Large intestine (tissue), 3 donors: ENCODE measurements at regions not wholly inside any gene's neighbourhood (a gene's known extent, or its start where the extent isn't known, plus 50 kb on each side); places are given as distances from the start of the nearest gene placed in this dataset.

ENCODE experiments used
- DNase-seq, 2 donors: peaks; one replicate each; pipeline versions ENCODE4 v3.0.0 to v3.0.0-alpha.2; 2013
- H3K27ac ChIP-seq: one replicate; pipeline ENCODE4 v1.5.1; 2013; ENCODE audit warnings: low read length
- H3K27me3 ChIP-seq: 2 replicates; pipeline ENCODE4 v1.6.1; 2013; ENCODE audit warnings: low read length; ENCODE audit not compliant: control insufficient read depth, insufficient read depth
- H3K36me3 ChIP-seq: 2 replicates; pipeline ENCODE4 v1.6.1; 2013; ENCODE audit warnings: low read length; ENCODE audit not compliant: control insufficient read depth, insufficient read depth
- H3K4me1 ChIP-seq: one replicate; pipeline ENCODE4 v1.6.1; 2013; ENCODE audit warnings: low read length; ENCODE audit not compliant: control insufficient read depth, insufficient read depth
- H3K4me3 ChIP-seq: one replicate; pipeline ENCODE4 v1.5.1; 2013; ENCODE audit warnings: low read length
- H3K9me3 ChIP-seq: one replicate; pipeline ENCODE4 v1.6.1; 2013; ENCODE audit warnings: mild to moderate bottlenecking, low read depth, low read length, moderate library complexity; ENCODE audit not compliant: control insufficient read depth
- WGBS: methylation state at CpG from one replicate; pipeline ENCODE4 v1.1.5; 2013; ENCODE audit warnings: low lambda C conversion rate; ENCODE audit not compliant: insufficient coverage; 5-methylcytosine and 5-hydroxymethylcytosine counted together

DNA sequence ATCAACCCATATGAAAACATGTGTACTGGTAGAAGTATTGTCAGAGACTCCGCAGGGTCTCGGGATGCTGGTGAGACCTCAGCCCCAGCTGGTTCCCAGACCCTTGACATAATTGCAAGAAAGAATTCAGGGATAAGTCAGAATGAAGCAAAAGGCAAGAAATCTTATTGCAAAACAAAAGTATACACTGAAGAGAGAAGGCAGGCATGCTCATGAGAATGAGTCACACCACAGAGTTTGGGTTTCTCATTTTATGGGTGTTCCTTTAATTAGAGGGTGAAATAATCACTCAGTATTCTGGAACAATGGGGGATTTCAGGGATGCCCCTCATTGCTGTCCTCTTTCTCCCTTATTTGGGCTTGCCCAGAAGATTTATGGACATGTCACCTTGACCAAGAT is 1423.8 kb upstream of the MIR17HG start:
- no CpG with 5 or more reads among the region's 2 CpGs for WGBS
- H3K4me1 ChIP-seq: no peaks in the 10 kb centered on the region
- no peaks in the 10 kb centered on the region for H3K27me3 ChIP-seq

DNA sequence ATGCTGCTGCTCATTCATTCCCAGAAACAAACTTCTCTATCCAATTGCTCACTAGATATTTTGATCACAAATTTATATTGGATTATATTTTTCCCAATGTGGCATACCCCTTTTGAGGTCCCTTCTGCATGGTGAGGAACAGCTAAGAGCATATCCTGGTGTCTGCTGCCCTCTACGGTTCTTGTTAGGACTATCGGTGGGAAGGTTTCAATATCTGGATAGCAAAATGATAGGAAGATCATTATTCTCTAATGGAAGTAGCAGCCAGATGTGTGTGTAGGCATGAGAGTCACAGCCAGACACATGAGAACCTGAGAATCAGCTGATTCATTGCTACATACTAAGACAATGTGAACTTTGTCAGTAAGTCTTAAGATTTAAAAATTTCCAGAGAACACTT is 1422.4 kb upstream of the MIR17HG start:
- Histone ChIP-seq H3K27ac (no peak overlapping the region), H3K4me3 (no peak overlapping the region), H3K36me3 (no peaks in the 10 kb centered on the region), H3K27me3 (no peaks in the 10 kb centered on the region), H3K4me1 (no peaks in the 10 kb centered on the region), H3K9me3 (no peaks in the 10 kb centered on the region)
- no CpG with 5 or more reads among the region's 2 CpGs for WGBS
- no peak for DNase-seq

More for the DNA sequence above, 1423.8 kb upstream of the MIR17HG start:
- Histone ChIP-seq H3K9me3 (no peaks in the 10 kb centered on the region), H3K36me3 (no peaks in the 10 kb centered on the region), H3K4me3 (no peak overlapping the region), H3K27ac (no peak overlapping the region)
- no peak for DNase-seq

DNA sequence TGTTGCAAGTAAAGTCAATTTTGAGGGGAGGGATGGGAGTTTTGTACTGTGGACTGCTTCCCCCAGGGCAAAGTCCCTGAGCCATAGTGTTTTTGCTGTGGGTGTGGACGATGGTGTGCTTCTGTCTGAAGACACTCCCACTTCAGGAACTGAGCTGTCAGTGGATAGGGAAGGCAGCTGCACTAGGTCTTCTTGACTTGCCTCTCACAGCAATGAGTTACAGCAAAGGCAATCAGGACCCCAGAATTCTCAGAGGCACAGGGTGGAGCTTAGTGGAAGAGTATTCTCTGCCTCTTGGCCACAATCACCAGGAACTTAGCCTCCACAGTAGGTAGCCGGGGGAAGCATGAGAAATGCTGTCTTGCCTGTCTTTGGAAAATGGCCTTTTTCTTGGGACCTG is 1416.6 kb upstream of the MIR17HG start:
- Histone ChIP-seq H3K27ac (no peak overlapping the region), H3K9me3 (no peaks in the 10 kb centered on the region), H3K27me3 (no peaks in the 10 kb centered on the region), H3K4me3 (no peak overlapping the region), H3K4me1 (no peaks in the 10 kb centered on the region), H3K36me3 (no peaks in the 10 kb centered on the region)
- no CpG with 5 or more reads among the region's 2 CpGs for WGBS
- peak in 1 of 2 donors; percentile 5 for DNase-seq

DNA sequence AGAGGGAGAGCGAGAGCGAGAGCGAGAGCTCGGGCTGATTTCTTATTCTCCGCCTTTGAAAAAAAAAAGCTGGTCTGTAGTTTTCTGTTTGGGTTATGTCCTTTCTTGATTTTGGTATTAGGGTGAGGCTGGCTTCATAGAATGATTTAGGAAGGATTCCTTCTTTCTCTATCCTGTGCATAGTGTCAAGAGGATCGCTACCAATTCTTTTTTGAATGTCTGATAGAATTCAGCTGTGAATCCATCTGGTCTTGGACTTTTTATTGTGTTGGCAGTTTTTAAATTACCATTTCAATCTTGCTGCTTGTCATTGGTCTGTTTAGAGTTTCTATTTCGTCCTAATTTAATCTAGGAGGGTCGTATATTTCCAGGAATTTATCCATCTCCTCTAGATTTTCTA is 1414.6 kb upstream of the MIR17HG start:
- H3K4me3 ChIP-seq: no peak overlapping the region
- H3K4me1 ChIP-seq: no peaks in the 10 kb centered on the region
- H3K27ac ChIP-seq: no peak overlapping the region
- WGBS: 83% methylated on average over 8 of the region's 8 CpGs
- no peaks in the 10 kb centered on the region for H3K27me3 ChIP-seq
- DNase-seq: no peak
- H3K9me3 ChIP-seq: no peaks in the 10 kb centered on the region
- H3K36me3 ChIP-seq: no peaks in the 10 kb centered on the region

DNA sequence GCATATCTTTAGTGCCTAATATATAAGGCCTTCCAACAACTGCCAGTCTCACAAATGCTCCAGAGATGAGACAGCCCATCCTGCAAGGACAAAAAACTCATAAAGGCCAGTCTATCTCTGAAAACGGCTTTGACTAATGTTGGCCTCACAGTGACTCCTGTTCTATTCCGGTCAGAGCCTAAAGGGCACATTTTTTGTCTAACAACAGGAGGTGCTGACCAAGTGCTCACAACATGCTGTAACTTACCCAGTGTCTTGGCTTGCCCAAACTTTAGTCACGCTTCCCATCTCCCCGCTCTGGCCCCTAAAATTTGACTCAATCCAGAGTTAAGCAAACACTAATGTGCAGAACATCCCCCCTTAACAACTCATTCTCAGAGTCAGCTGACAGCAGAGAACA is 1411.2 kb upstream of the MIR17HG start:
- Histone ChIP-seq H3K27me3 (no peaks in the 10 kb centered on the region), H3K9me3 (no peaks in the 10 kb centered on the region), H3K4me3 (no peak overlapping the region), H3K36me3 (no peaks in the 10 kb centered on the region), H3K27ac (no peak overlapping the region), H3K4me1 (no peaks in the 10 kb centered on the region)
- no peak for DNase-seq
- no CpG with 5 or more reads among the region's 4 CpGs for WGBS

GRCh38 chr13:89937420-89937819 is 1410.1 kb upstream of the MIR17HG start:
- no peak overlapping the region for H3K4me3 ChIP-seq
- no peaks in the 10 kb centered on the region for H3K36me3 ChIP-seq
- no peak overlapping the region for H3K27ac ChIP-seq
- DNase-seq: no peak
- H3K4me1 ChIP-seq: no peaks in the 10 kb centered on the region
- WGBS: 100% methylated on average over 1 of the region's 3 CpGs
- H3K9me3 ChIP-seq: no peaks in the 10 kb centered on the region
- H3K27me3 ChIP-seq: no peaks in the 10 kb centered on the region

GRCh38 chr13:89940383-89940782 is 1407.1 kb upstream of the MIR17HG start:
- H3K27ac ChIP-seq: no peak overlapping the region
- no peaks in the 10 kb centered on the region for H3K9me3 ChIP-seq
- H3K4me3 ChIP-seq: no peak overlapping the region
- no peaks in the 10 kb centered on the region for H3K36me3 ChIP-seq
- WGBS: no CpG with 5 or more reads among the region's 1 CpG
- no peaks in the 10 kb centered on the region for H3K27me3 ChIP-seq
- H3K4me1 ChIP-seq: no peaks in the 10 kb centered on the region
- DNase-seq: no peak

DNA sequence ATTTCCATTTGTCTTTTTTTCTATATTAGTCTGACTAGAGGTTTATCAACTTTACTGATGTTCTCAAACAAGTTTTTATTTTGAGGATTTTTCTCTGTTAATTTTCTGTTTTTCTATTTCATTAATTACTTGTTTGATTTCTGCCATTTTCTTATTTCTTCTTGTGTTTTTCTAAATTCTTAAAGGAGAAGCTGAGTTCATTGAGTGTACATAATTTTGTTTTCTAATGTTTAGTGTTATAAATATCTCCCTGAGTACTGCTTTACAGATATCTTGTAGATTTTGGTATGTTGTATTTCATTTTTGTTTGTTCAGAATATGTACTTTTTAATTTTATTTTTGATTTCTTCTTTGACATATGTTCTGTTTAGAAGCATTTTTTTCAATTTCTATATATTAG is 1404.3 kb upstream of the MIR17HG start:
- H3K27ac ChIP-seq: no peak overlapping the region
- DNase-seq: no peak
- no peaks in the 10 kb centered on the region for H3K27me3 ChIP-seq
- H3K9me3 ChIP-seq: no peaks in the 10 kb centered on the region
- H3K4me3 ChIP-seq: no peak overlapping the region
- no peaks in the 10 kb centered on the region for H3K4me1 ChIP-seq
- no peaks in the 10 kb centered on the region for H3K36me3 ChIP-seq

DNA sequence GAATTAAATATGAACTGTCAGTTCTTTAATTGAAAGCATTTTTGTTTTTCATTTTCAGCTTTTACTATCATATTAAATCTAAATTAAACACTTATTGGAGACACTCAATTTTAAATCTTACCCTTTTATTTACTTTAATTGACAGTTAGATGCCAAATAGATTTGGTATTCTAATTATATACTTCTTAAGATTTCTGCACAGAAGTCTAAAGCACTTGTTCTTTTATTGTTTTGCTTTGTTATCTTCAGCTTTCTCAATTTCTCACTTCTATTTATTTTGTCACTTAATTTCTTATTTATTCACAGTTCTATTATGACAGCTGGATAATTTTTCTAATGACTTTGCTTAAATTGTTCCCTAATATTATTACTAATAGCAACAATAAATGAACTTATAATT is 1397.3 kb upstream of the MIR17HG start:
- H3K27ac ChIP-seq: no peak overlapping the region
- DNase-seq: no peak
- H3K4me1 ChIP-seq: no peaks in the 10 kb centered on the region
- H3K9me3 ChIP-seq: no peaks in the 10 kb centered on the region
- H3K4me3 ChIP-seq: no peak overlapping the region
- no peaks in the 10 kb centered on the region for H3K36me3 ChIP-seq
- H3K27me3 ChIP-seq: no peaks in the 10 kb centered on the region

DNA sequence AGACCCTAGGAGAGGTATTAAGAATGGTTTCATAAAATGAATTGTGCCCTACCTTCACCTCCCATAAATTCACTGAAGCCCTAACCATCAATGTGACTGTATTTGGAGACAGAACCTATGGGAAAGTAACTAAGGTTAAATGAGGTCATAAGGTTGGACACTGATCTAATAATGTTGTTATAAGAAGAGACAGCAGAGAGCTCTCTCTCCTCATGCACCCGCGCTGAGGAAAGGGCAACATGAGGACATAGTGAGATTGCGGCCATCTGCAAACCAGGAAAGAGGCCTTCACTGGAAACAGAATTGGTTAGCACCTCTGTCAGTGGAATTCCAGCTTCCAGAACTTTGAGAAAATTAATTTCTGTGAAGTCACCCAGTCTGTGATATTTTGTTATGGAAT is 1396.1 kb upstream of the MIR17HG start:
- H3K27me3 ChIP-seq: no peaks in the 10 kb centered on the region

DNA sequence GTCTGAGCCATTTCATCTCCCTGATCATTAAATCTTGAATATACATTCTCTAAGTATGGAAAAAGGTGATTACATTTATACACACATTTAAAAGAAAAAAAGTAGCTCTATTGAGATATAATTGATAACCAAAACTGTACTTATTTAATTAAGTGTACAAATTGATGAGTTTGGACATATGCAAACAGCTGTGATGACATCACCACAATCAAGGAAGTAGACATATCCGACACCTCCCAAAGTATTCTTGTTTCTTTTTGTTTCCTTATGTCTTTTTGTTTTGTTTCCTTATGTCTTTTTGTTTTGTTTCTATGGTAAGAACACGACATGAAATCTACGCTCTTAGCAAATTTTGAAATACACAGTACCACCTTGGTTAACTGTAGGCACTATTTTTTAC is 1393.9 kb upstream of the MIR17HG start:
- WGBS: 83% methylated on average over 2 of the region's 3 CpGs

More for the DNA sequence above, 1396.1 kb upstream of the MIR17HG start:
- Histone ChIP-seq H3K9me3 (no peaks in the 10 kb centered on the region), H3K4me3 (no peak overlapping the region), H3K4me1 (no peaks in the 10 kb centered on the region), H3K27ac (no peak overlapping the region), H3K36me3 (no peaks in the 10 kb centered on the region)
- DNase-seq: no peak
- WGBS: no CpG with 5 or more reads among the region's 3 CpGs

More for the DNA sequence above, 1393.9 kb upstream of the MIR17HG start:
- no peaks in the 10 kb centered on the region for H3K36me3 ChIP-seq
- no peak overlapping the region for H3K27ac ChIP-seq
- no peak for DNase-seq
- no peaks in the 10 kb centered on the region for H3K4me1 ChIP-seq
- H3K9me3 ChIP-seq: no peaks in the 10 kb centered on the region
- H3K27me3 ChIP-seq: no peaks in the 10 kb centered on the region
- H3K4me3 ChIP-seq: no peak overlapping the region
